HCT116 (cell line): ENCODE measurements at regions not wholly inside any gene's neighbourhood (a gene's known extent, or its start where the extent isn't known, plus 50 kb on each side); places are given as distances from the start of the nearest gene placed in this dataset.
"Not testable (repeated sequence)": the region's sequence is repeated elsewhere in the genome, so short reads cannot be mapped to it uniquely, and the experiment has no call there.

ENCODE experiments used
- ATAC-seq: fragments of 200-7000 bp; cut with Tn5 transposase; 2 replicates; pipeline ENCODE4 v1.9.1; 2020; ENCODE audit warnings: mild to moderate bottlenecking, moderate library complexity
- BruUV-seq: library from RNA; stranded (reverse); fragments of 400-500 nt; replicated peaks from 2 replicates; lab custom pipeline; 2021; lab: Mats Ljungman, UMichigan
- CTCF ChIA-PET: fragments of 300-600 bp; sonication (Branson Sonifier 250); formaldehyde crosslinking; loops from one replicate; lab custom pipeline; 2021; ENCODE audit warnings: antibody characterized with exemption; lab: Charles Lee
- POLR2A ChIA-PET: fragments of 300-600, 350-600 bp; sonication (Branson Sonifier 250); formaldehyde crosslinking; loops from one replicate; lab custom pipeline; 2021; ENCODE audit warnings: antibody characterized with exemption; lab: Charles Lee
- RAD21 ChIA-PET, 2 experiments: fragments of 300-600 bp; sonication (Branson Sonifier 250); formaldehyde crosslinking; loops; one replicate each; lab custom pipeline; 2023; ENCODE audit warnings: low total read pairs in 2 of 2; ENCODE audit not compliant: uncharacterized antibody in 2 of 2, unreplicated experiment in 2 of 2, low non-redundant PET in 1 of 2; lab: Charles Lee
- DNase-seq: peaks from one replicate; pipeline ENCODE4 v3.0.0-alpha.2; 2010; ENCODE audit warnings: low read depth, low spot score
- H2AFZ ChIP-seq: fragments of 200-600 bp; shearing (Covaris generic), sonication (generic); 2 replicates; pipeline ENCODE4 v1.6.1; 2017; ENCODE audit warnings: low read depth, mixed run types, mixed read lengths, antibody characterized with exemption, low read length; ENCODE audit not compliant: poor library complexity, severe bottlenecking
- H3K27ac ChIP-seq: 2 replicates; pipeline ENCODE4 v1.5.1; 2012; ENCODE audit warnings: low read depth, low read length
- H3K27me3 ChIP-seq: fragments of 200-600 bp; sonication (generic); 2 replicates; pipeline ENCODE4 v1.6.1; 2016; ENCODE audit warnings: mixed run types, low read length, mixed read lengths; ENCODE audit not compliant: insufficient read depth
- H3K36me3 ChIP-seq, 2 experiments: fragments of 200-500 bp in 1 of 2; fragments of 200-600 bp in 1 of 2; sonication (Bioruptor generic) in 1 of 2; sonication (generic) in 1 of 2; 2 replicates each; pipeline versions ENCODE4 v1.5.1 to v1.6.1; 2014 to 2016; ENCODE audit warnings: low read length in 2 of 2, inconsistent platforms in 1 of 2, mixed read lengths in 1 of 2, mixed run types in 1 of 2; ENCODE audit not compliant: insufficient read depth in 2 of 2, control insufficient read depth in 1 of 2
- H3K4me1 ChIP-seq, 2 experiments: fragments of 200-600 bp in 1 of 2; sonication (generic) in 1 of 2; 2 replicates each; pipeline versions ENCODE4 v1.5.1 to v1.6.1; 2012 to 2017; ENCODE audit warnings: low read length in 2 of 2, inconsistent platforms in 1 of 2, mild to moderate bottlenecking in 1 of 2, mixed read lengths in 1 of 2, mixed run types in 1 of 2, moderate library complexity in 1 of 2; ENCODE audit not compliant: insufficient read depth in 2 of 2, control insufficient read depth in 1 of 2
- H3K4me2 ChIP-seq: fragments of 200-600 bp; sonication (generic); 2 replicates; pipeline ENCODE4 v1.6.1; 2017; ENCODE audit warnings: mixed run types, low read length, mixed read lengths
- H3K4me3 ChIP-seq, 2 experiments: fragments of 200-600 bp in 1 of 2; sonication (generic) in 1 of 2; replicated peaks in 1 of 2; 2 replicates each; pipeline ENCODE4 v1.5.1; 2011 to 2016; ENCODE audit warnings: low read length in 2 of 2, control low read depth in 1 of 2, low read depth in 1 of 2, mild to moderate bottlenecking in 1 of 2, mixed read lengths in 1 of 2, mixed run types in 1 of 2
- H3K79me2 ChIP-seq: fragments of 200-600 bp; sonication (generic); 2 replicates; pipeline ENCODE4 v1.6.1; 2017; ENCODE audit warnings: mild to moderate bottlenecking, mixed run types, low read length, moderate library complexity, mixed read lengths; ENCODE audit not compliant: insufficient read depth
- H3K9ac ChIP-seq: fragments of 200-600 bp; sonication (generic); 2 replicates; pipeline ENCODE4 v1.6.1; 2016; ENCODE audit warnings: low read length, mixed read lengths
- H3K9me2 ChIP-seq: fragments of 200-600 bp; sonication (generic), shearing (Covaris generic); 2 replicates; pipeline ENCODE4 v1.6.1; 2017; ENCODE audit warnings: mixed run types, mild to moderate bottlenecking, moderate library complexity; ENCODE audit not compliant: insufficient read depth
- H3K9me3 ChIP-seq, 2 experiments: fragments of 200-500 bp in 1 of 2; fragments of 200-600 bp in 1 of 2; sonication (Bioruptor generic) in 1 of 2; sonication (generic) in 1 of 2; 2 replicates each; pipeline ENCODE4 v1.6.1; 2014 to 2017; ENCODE audit warnings: low read length in 2 of 2, mixed read lengths in 2 of 2, inconsistent platforms in 1 of 2, low read depth in 1 of 2, mild to moderate bottlenecking in 1 of 2, mixed run types in 1 of 2, moderate library complexity in 1 of 2; ENCODE audit not compliant: control insufficient read depth in 1 of 2, insufficient read depth in 1 of 2
- H4K20me1 ChIP-seq: fragments of 200-600 bp; sonication (generic), shearing (Covaris generic); 2 replicates; pipeline ENCODE4 v1.6.1; 2017; ENCODE audit warnings: mixed run types, mild to moderate bottlenecking, moderate library complexity; ENCODE audit not compliant: insufficient read depth
- POLR2AphosphoS5 ChIP-seq: IDR thresholded peaks from 2 replicates; pipeline ENCODE4 v1.6.1; 2011; ENCODE audit warnings: mild to moderate bottlenecking, low read depth, low read length, moderate library complexity
- SIN3A ChIP-seq: IDR thresholded peaks from 2 replicates; pipeline ENCODE4 v1.6.1; 2012; ENCODE audit warnings: low read depth
- intact Hi-C: fragments of 100-400 bp; cut with micrococcal nuclease; formaldehyde crosslinking; loops from 2 replicates; pipeline ENCODE4 v1.10.0; 2022

DNA sequence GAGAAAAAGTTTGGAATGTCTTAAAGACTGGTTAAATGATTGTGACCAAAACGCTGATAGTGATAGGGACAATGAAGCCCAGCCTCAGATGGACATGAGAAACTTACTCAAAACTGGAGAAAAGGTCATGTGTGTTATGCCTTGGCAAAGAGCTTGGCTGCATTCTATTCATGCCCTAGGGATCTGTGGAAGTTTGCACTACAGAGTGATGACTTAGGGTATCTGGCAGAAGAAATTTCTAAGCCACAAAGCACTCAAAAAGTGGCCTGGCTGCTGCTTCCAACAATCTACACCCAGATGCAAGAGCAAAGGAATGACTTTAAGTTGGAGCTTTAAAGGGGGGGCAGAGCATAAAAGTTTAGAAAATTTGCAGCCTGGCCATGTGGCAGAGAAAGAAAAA lies 521.3 kb downstream of the UQCRFS1 start (continued):
- no peak for TF ChIP-seq POLR2AphosphoS5
- TF ChIP-seq, all 23 proteins: peak for 0

DNA sequence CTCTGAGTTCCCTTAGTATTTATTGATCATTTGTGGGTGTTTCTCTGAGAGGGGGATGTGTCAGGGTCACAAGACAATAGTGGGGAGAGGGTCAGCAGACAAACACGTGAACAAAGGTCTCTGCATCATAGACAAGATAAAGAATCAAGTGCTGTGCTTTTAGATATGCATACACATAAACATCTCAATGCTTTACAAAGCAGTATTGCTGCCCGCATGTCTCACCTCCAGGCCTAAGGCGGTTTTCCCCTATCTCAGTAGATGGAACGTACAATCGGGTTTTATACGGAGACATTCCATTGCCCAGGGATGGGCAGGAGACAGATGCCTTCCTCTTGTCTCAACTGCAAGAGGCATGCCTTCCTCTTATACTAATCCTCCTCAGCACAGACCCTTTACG lies 523.5 kb downstream of the UQCRFS1 start:
- DNase-seq, intact Hi-C loops, POLR2A ChIA-PET, H3K27ac ChIP-seq, RAD21 ChIA-PET, H3K79me2 ChIP-seq, H4K20me1 ChIP-seq, H3K9me2 ChIP-seq, H3K27me3 ChIP-seq, H3K36me3 ChIP-seq, H3K4me1 ChIP-seq, ATAC-seq, H3K9ac ChIP-seq, H3K4me3 ChIP-seq, CTCF ChIA-PET, H3K4me2 ChIP-seq, BruUV-seq, H2AFZ ChIP-seq, H3K9me3 ChIP-seq: not testable (repeated sequence)

DNA sequence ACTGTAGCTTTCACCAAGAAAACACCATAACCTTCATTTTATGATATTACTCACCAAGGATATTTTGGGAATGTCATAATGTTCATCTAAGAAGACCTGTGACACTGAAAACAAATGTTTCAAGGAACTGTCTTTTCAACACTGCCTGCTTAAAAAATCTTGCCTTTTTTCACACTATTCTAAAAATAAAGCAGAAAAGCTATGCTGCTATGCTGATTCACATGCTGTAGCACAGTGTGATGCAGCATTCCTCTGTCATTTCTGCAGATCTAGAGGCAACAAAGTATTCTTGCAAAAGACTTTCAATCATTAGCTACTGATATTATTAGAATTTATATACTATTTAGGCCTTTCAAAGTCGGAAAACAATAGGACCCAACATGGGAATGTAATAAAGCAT lies 525.7 kb downstream of the UQCRFS1 start:
- H3K4me1 ChIP-seq: no peaks in the 10 kb centered on the region
- peaks cover 0 to 8% of the 10 kb centered on the region in 2 experiments; a peak in 2 of 4 replicates for H3K9me3 ChIP-seq
- no peak overlapping the region for H3K4me2 ChIP-seq
- TF ChIP-seq POLR2AphosphoS5 (no peak), SIN3A (no peak)
- no peaks in the 10 kb centered on the region for H3K27me3 ChIP-seq
- no peak overlapping the region for H3K9ac ChIP-seq
- H4K20me1 ChIP-seq: no peaks in the 10 kb centered on the region
- no peak for ATAC-seq
- ChIA-PET RAD21 (no interaction called here), POLR2A (no interaction called here), CTCF (no interaction called here)
- no peaks in the 10 kb centered on the region for H3K79me2 ChIP-seq
- no peak overlapping the region for H2AFZ ChIP-seq
- no peak overlapping the region for H3K4me3 ChIP-seq
- no peak for DNase-seq
- no TSS peak for BruUV-seq
- no peak overlapping the region for H3K27ac ChIP-seq
- intact Hi-C loops: no loop called here
- H3K9me2 ChIP-seq: no peaks in the 10 kb centered on the region
- H3K36me3 ChIP-seq: no peaks in the 10 kb centered on the region
